ENCODE measurements at regions not wholly inside any gene's neighbourhood (a gene's known extent, or its start where the extent isn't known, plus 50 kb on each side); places are given as distances from the start of the nearest gene placed in this dataset.

DNA sequence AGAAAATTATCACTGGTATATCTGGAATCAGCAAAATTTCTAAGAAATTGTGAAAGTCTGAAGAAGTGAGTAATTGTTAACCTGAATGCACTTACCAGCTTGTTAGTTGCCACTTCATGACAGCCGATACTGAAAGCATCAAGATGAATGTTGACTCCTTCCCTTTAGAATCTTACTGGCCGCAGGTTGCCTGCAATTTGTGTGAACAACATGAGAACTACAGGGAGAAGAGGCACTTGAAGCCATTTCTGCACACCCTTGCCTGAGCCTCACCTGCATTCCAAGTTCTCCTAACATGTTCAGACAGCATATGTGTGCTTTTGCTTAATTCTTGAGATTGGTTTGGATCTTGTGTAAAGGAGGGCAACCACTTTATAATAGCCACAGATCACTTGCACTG is 59.2 kb upstream of the SSX2IP start:
- in situ Hi-C loops (cut with HindIII; ENCODE audit: low pct_ligation_motif_present, low sequenced_read_pairs): no loop called here
- TF ChIP-seq, protein P1, sequence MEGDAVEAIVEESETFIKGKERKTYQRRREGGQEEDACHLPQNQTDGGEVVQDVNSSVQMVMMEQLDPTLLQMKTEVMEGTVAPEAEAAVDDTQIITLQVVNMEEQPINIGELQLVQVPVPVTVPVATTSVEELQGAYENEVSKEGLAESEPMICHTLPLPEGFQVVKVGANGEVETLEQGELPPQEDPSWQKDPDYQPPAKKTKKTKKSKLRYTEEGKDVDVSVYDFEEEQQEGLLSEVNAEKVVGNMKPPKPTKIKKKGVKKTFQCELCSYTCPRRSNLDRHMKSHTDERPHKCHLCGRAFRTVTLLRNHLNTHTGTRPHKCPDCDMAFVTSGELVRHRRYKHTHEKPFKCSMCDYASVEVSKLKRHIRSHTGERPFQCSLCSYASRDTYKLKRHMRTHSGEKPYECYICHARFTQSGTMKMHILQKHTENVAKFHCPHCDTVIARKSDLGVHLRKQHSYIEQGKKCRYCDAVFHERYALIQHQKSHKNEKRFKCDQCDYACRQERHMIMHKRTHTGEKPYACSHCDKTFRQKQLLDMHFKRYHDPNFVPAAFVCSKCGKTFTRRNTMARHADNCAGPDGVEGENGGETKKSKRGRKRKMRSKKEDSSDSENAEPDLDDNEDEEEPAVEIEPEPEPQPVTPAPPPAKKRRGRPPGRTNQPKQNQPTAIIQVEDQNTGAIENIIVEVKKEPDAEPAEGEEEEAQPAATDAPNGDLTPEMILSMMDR (IDR thresholded peaks at IDR 0.05; ENCODE audit: low read depth, low read length, missing control alignments): no peak
- no peak for DNase-seq
- Histone ChIP-seq H3K27me3 (replicated peaks) (peaks cover 3% of the 10 kb centered on the region), H3K36me3 (replicated peaks) (no peaks in the 10 kb centered on the region), H3K4me3 (ENCODE audit: low read depth, low read length) (no peak overlapping the region), H3K27ac (no peak overlapping the region)

DNA sequence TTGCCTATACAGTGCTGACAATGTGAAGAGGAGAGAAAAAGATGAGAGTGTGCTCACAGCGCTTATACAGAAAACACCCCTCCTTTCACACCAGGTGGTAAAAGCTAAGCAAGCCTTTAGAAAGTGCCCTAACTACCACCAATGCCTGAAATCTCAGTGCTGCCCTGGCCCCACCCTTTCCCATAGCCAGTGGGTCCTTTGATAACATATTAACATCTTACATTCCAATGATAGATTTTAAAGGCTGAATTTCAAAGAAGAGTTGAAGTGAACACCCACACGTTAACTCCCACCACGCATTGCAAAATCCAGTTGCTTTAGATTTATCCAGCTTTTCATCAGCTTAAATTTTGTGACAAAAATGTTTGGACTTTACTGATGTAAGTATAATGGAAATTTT is 58.1 kb upstream of the SSX2IP start:
- in situ Hi-C loops (cut with HindIII; ENCODE audit: low pct_ligation_motif_present, low sequenced_read_pairs): no loop called here
- H3K36me3 ChIP-seq (replicated peaks): no peaks in the 10 kb centered on the region
- H3K27me3 ChIP-seq (replicated peaks): peaks cover 3% of the 10 kb centered on the region
- no peak overlapping the region for H3K27ac ChIP-seq
- no peak for DNase-seq
- TF ChIP-seq, protein P1 (IDR thresholded peaks at IDR 0.05; ENCODE audit: low read depth, low read length, missing control alignments): no peak
- no peak overlapping the region for H3K4me3 ChIP-seq (ENCODE audit: low read depth, low read length)

DNA sequence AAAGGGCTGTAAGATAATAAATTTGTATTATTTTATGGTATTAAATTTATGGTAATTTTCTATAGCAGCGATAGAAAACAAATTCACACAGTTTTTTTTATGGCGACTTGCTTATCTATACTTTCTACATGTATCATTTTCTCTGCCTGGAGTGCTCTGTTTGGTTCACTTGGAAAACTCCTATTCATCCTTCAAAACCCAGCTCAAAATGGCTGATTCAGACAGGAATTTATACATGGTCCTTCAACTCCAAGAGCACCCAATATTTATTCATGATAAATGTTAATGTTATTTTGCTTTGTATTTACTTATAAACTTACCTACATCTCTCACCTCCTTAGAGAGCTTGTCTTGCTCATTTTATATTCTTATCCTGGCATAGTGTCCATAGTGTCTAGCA is 55.6 kb upstream of the SSX2IP start:
- no peak overlapping the region for H3K27ac ChIP-seq
- no peak overlapping the region for H3K4me3 ChIP-seq (ENCODE audit: low read depth, low read length)
- H3K27me3 ChIP-seq (replicated peaks): peaks cover 3% of the 10 kb centered on the region
- in situ Hi-C loops (cut with HindIII; ENCODE audit: low pct_ligation_motif_present, low sequenced_read_pairs): no loop called here
- TF ChIP-seq, protein P1 (IDR thresholded peaks at IDR 0.05; ENCODE audit: low read depth, low read length, missing control alignments): no peak
- DNase-seq: no peak
- H3K36me3 ChIP-seq (replicated peaks): no peaks in the 10 kb centered on the region

DNA sequence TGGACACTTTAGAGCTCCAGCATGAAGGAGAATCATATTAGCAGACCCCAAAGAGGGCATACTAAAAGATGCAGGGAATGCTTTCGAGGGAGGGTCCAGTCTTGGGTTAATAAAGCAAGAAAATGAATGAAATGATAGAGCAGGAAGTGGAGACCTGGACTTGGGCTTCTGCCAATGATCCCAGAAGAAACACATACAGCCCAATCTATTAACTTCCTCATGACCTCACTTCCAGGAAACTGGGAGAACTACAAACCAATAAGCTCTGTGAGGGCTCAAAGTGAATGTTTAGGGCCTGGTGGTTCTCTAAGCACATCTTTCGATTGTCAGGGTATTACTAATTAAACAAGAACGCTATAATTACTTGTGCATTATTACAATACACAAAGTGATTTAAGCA is 53.6 kb upstream of the SSX2IP start:
- TF ChIP-seq, protein P1 (IDR thresholded peaks at IDR 0.05; ENCODE audit: low read depth, low read length, missing control alignments): no peak
- no peak for DNase-seq
- Histone ChIP-seq H3K27ac (no peak overlapping the region), H3K36me3 (replicated peaks) (no peaks in the 10 kb centered on the region), H3K4me3 (ENCODE audit: low read depth, low read length) (no peak overlapping the region), H3K27me3 (replicated peaks) (no peaks in the 10 kb centered on the region)
- in situ Hi-C loops (cut with HindIII; ENCODE audit: low pct_ligation_motif_present, low sequenced_read_pairs): no loop called here

DNA sequence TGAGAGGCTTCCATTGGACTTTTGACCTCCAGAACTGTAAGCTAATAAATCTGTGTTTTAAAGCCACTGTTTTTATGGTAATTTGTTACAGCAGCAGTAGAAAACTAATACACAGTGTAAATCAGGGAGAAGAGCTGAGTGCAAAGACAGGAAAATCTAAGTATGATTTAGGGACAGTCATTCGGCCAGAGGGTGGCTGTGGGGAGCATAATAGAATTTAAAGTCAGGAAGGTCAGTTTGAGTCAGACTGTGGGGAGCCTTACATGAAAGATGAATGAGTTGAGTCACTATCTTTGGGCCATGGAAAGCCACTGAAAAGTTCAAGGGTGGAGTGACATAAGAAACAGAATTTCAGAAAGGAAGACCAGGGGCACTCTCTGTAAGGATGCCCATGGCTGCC is 52.4 kb upstream of the SSX2IP start:
- Histone ChIP-seq H3K36me3 (replicated peaks) (no peaks in the 10 kb centered on the region), H3K4me3 (ENCODE audit: low read depth, low read length) (no peak overlapping the region), H3K27ac (no peak overlapping the region), H3K27me3 (replicated peaks) (no peaks in the 10 kb centered on the region)
- TF ChIP-seq, protein P1 (IDR thresholded peaks at IDR 0.05; ENCODE audit: low read depth, low read length, missing control alignments): no peak
- in situ Hi-C loops (cut with HindIII; ENCODE audit: low pct_ligation_motif_present, low sequenced_read_pairs): no loop called here
- no peak for DNase-seq

DNA sequence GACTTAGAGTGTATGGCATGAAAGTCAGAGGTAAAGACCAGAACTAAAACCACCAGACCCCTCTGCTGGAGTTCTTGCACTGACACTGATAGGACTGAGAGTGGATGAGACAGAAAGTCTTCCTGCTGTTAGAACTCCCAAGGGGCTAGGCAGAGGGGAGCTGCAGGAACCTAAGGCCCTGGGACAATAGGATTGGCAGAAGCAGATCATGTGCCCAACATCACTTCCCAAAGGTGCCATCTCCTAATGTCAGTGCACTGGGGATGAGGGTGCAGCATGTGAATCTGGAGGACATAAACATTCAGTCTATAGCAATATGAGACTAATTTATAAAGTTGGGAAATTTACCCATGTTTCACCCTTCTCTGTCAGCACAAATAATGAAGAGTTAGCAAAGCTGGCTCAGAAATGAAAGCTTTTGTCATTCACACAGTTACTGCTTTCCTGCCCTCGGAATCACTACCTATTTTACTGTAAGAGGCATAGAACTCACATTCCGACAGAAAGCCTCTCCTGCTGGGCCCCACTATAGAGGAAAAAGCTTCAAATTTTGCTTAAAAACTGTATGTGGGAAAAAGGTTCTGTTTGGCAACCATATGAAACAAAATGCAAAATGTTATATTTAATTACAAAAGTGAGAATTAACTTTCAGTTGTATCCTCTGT is 49.9 kb upstream of the SSX2IP start:
- H3K36me3 ChIP-seq (replicated peaks): no peaks in the 10 kb centered on the region
- H3K27ac ChIP-seq: no peak overlapping the region
- no peaks in the 10 kb centered on the region for H3K27me3 ChIP-seq (replicated peaks)
- no peak for DNase-seq
- H3K4me3 ChIP-seq (ENCODE audit: low read depth, low read length): no peak overlapping the region
- TF ChIP-seq, protein P1 (IDR thresholded peaks at IDR 0.05; ENCODE audit: low read depth, low read length, missing control alignments): no peak
- in situ Hi-C loops (cut with HindIII; ENCODE audit: low pct_ligation_motif_present, low sequenced_read_pairs): no loop called here
